Neural progenitor cell (in vitro differentiated cells): ENCODE measurements at regions not wholly inside any gene's neighbourhood (a gene's known extent, or its start where the extent isn't known, plus 50 kb on each side); places are given as distances from the start of the nearest gene placed in this dataset.

Experiments used
- DNase-seq: peaks from one replicate; pipeline ENCODE4 v3.0.0-alpha.2; 2016; ENCODE audit warnings: low spot score
- H2AFZ ChIP-seq: fragments of 200-600 bp; sonication (generic); replicated peaks from 2 replicates; pipeline ENCODE4 v1.6.1; 2016; ENCODE audit warnings: antibody characterized with exemption
- H3F3A ChIP-seq: fragments of 200-600 bp; sonication (generic); 2 replicates; pipeline ENCODE4 v1.6.1; 2016; ENCODE audit warnings: antibody characterized with exemption, low read depth
- H3K27ac ChIP-seq: fragments of 200-600 bp; sonication (generic); 2 replicates; pipeline ENCODE4 v1.5.1; 2016; ENCODE audit warnings: mild to moderate bottlenecking
- H3K27me3 ChIP-seq: fragments of 200-600 bp; sonication (generic); 2 replicates; pipeline ENCODE4 v1.6.1; 2016; ENCODE audit warnings: mild to moderate bottlenecking, moderate library complexity
- H3K36me3 ChIP-seq: fragments of 200-600 bp; sonication (generic); 2 replicates; pipeline ENCODE4 v1.5.1; 2016
- H3K4me1 ChIP-seq: fragments of 200-600 bp; sonication (generic); 2 replicates; pipeline ENCODE4 v1.6.1; 2016; ENCODE audit warnings: mixed run types
- H3K4me2 ChIP-seq: fragments of 200-600 bp; sonication (generic); 2 replicates; pipeline ENCODE4 v1.6.1; 2016
- H3K4me3 ChIP-seq: fragments of 200-600 bp; sonication (generic); 2 replicates; pipeline ENCODE4 v1.5.1; 2016
- H3K79me2 ChIP-seq: fragments of 200-600 bp; sonication (generic); 2 replicates; pipeline ENCODE4 v1.6.1; 2016; ENCODE audit warnings: low read depth
- H3K9ac ChIP-seq: fragments of 200-600 bp; sonication (generic); 2 replicates; pipeline ENCODE4 v1.6.1; 2016
- H3K9me3 ChIP-seq: fragments of 200-600 bp; sonication (generic); 2 replicates; pipeline ENCODE4 v1.5.1; 2016; ENCODE audit warnings: low read depth
- H4K20me1 ChIP-seq: fragments of 200-600 bp; sonication (generic); 2 replicates; pipeline ENCODE4 v1.6.1; 2016; ENCODE audit warnings: low read depth
- H3K27ac Mint-ChIP-seq: 3 replicates; pipeline ENCODE4 v1.8.0; 2021; ENCODE audit warnings: mixed read lengths
- H3K27me3 Mint-ChIP-seq: 2 replicates; pipeline ENCODE4 v1.8.0; 2022; ENCODE audit warnings: low read depth, mild to moderate bottlenecking, inconsistent platforms, moderate library complexity, mixed read lengths; ENCODE audit not compliant: insufficient read depth
- H3K36me3 Mint-ChIP-seq: 3 replicates; pipeline ENCODE4 v1.8.0; 2021; ENCODE audit warnings: mixed read lengths
- H3K4me1 Mint-ChIP-seq: 3 replicates; pipeline ENCODE4 v1.8.0; 2021; ENCODE audit warnings: mixed read lengths
- H3K4me3 Mint-ChIP-seq: 3 replicates; pipeline ENCODE4 v1.8.0; 2021; ENCODE audit warnings: mild to moderate bottlenecking, moderate library complexity, mixed read lengths
- H3K9me3 Mint-ChIP-seq: 3 replicates; pipeline ENCODE4 v1.8.0; 2020; ENCODE audit warnings: mixed read lengths
- CTCF ChIP-seq: fragments of 200-600 bp; sonication (generic); IDR thresholded peaks from 2 replicates; pipeline ENCODE4 v1.5.1; 2017; ENCODE audit warnings: antibody characterized with exemption, mild to moderate bottlenecking
- EZH2 ChIP-seq: fragments of 200-600 bp; sonication (generic); IDR thresholded peaks from 2 replicates; pipeline ENCODE4 v1.6.1; 2017; ENCODE audit warnings: antibody characterized with exemption, mild to moderate bottlenecking, moderate library complexity
- EZH2phosphoT487 ChIP-seq: fragments of 200-600 bp; sonication (generic); IDR thresholded peaks from 2 replicates; pipeline ENCODE4 v1.6.1; 2017; ENCODE audit warnings: antibody characterized with exemption

GRCh38 chr17:55605705-55606487, 94.6 kb upstream of the SMIM36 start:
- Histone ChIP-seq H3K4me1 (peaks cover 31% of the 10 kb centered on the region), H3K9ac (no peak overlapping the region)

GRCh38 chr17:55601874-55602364, 90.7 kb upstream of the SMIM36 start:
- H3K27ac ChIP-seq = peak overlapping the region; percentile 82
- no peak overlapping the region for H3K27ac Mint-ChIP-seq

More at GRCh38 chr17:55605705-55606487, 94.6 kb upstream of the SMIM36 start:
- Mint-ChIP-seq H3K4me3 (no peak overlapping the region), H3K4me1 (peaks cover 12% of the 10 kb centered on the region), H3K36me3 (no peaks in the 10 kb centered on the region), H3K9me3 (peaks cover 2% of the 10 kb centered on the region), H3K27me3 (no peaks in the 10 kb centered on the region), H3K27ac (no peak overlapping the region)
- no peaks in the 10 kb centered on the region for H3K79me2 ChIP-seq
- no peak for TF ChIP-seq EZH2phosphoT487
- TF ChIP-seq EZH2 = no peak
- no peak for TF ChIP-seq CTCF
- H3F3A ChIP-seq = peaks cover 12% of the 10 kb centered on the region
- H3K27me3 ChIP-seq = no peaks in the 10 kb centered on the region
- no peak overlapping the region for H3K4me2 ChIP-seq
- no peak overlapping the region for H3K4me3 ChIP-seq
- H3K36me3 ChIP-seq = no peaks in the 10 kb centered on the region
- no peak overlapping the region for H2AFZ ChIP-seq
- H4K20me1 ChIP-seq = no peaks in the 10 kb centered on the region
- no peak overlapping the region for H3K27ac ChIP-seq
- no peaks in the 10 kb centered on the region for H3K9me3 ChIP-seq
- no peak for DNase-seq

GRCh38 chr17:55598495-55598894, 87.2 kb upstream of the SMIM36 start:
- no peaks in the 10 kb centered on the region for H4K20me1 ChIP-seq
- TF ChIP-seq EZH2phosphoT487 (no peak), CTCF (no peak), EZH2 (no peak)

More at GRCh38 chr17:55601874-55602364, 90.7 kb upstream of the SMIM36 start:
- peaks cover 12% of the 10 kb centered on the region for H3K36me3 ChIP-seq
- peak overlapping the region; percentile 97 for H2AFZ ChIP-seq
- peak overlapping the region; percentile 22 for H3K4me3 ChIP-seq
- Mint-ChIP-seq H3K4me3 (no peak overlapping the region), H3K36me3 (no peaks in the 10 kb centered on the region), H3K4me1 (peaks cover 12% of the 10 kb centered on the region), H3K9me3 (peaks cover 16% of the 10 kb centered on the region), H3K27me3 (no peaks in the 10 kb centered on the region)
- peaks cover 8% of the 10 kb centered on the region for H3K9me3 ChIP-seq
- H3K9ac ChIP-seq = no peak overlapping the region
- H3K4me2 ChIP-seq = peak overlapping the region; percentile 64
- TF ChIP-seq EZH2phosphoT487 (no peak), CTCF (peak; percentile 59)
- H3K27me3 ChIP-seq = no peaks in the 10 kb centered on the region
- H3K79me2 ChIP-seq = no peaks in the 10 kb centered on the region
- H3F3A ChIP-seq = peaks cover 12% of the 10 kb centered on the region
- peak; percentile 81 for DNase-seq
- H4K20me1 ChIP-seq = no peaks in the 10 kb centered on the region
- peaks cover 24% of the 10 kb centered on the region for H3K4me1 ChIP-seq

More at GRCh38 chr17:55598495-55598894, 87.2 kb upstream of the SMIM36 start:
- no peak overlapping the region for H3K4me3 Mint-ChIP-seq
- Histone ChIP-seq H3K79me2 (no peaks in the 10 kb centered on the region), H3K36me3 (peaks cover 12% of the 10 kb centered on the region), H3K4me1 (peaks cover 20% of the 10 kb centered on the region), H3K27me3 (no peaks in the 10 kb centered on the region), H3K9ac (no peak overlapping the region), H3K9me3 (peaks cover 8% of the 10 kb centered on the region), H3K27ac (no peak overlapping the region), H3K4me2 (no peak overlapping the region), H3K4me3 (peak overlapping the region; percentile 4), H3F3A (peaks cover 12% of the 10 kb centered on the region), H2AFZ (no peak overlapping the region)
- peaks cover 19% of the 10 kb centered on the region for H3K9me3 Mint-ChIP-seq
- H3K27me3 Mint-ChIP-seq = no peaks in the 10 kb centered on the region
- no peak for DNase-seq
- H3K36me3 Mint-ChIP-seq = no peaks in the 10 kb centered on the region
- no peak overlapping the region for H3K27ac Mint-ChIP-seq
- H3K4me1 Mint-ChIP-seq = peaks cover 5% of the 10 kb centered on the region
